Epidermal melanocyte (primary cell): ENCODE measurements at regions not wholly inside any gene's neighbourhood (a gene's known extent, or its start where the extent isn't known, plus 50 kb on each side); places are given as distances from the start of the nearest gene placed in this dataset.

Source experiments
- DNase-seq: peaks from one replicate; pipeline ENCODE4 v3.0.0; 2011; ENCODE audit warnings: low spot score; ENCODE audit not compliant: insufficient read length

- no peak for DNase-seq
Observed at GRCh38 chr1:175829845-175830244, 86.5 kb upstream of the TNR start.

- no peak for DNase-seq
Observed at GRCh38 chr1:175826705-175827104, 83.3 kb upstream of the TNR start.

GRCh38 chr1:175824079-175824478, 80.7 kb upstream of the TNR start:
- no peak for DNase-seq

GRCh38 chr1:175823406-175823805, 80.0 kb upstream of the TNR start:
- no peak for DNase-seq

- DNase-seq = no peak
Observed at GRCh38 chr1:175822580-175822979, 79.2 kb upstream of the TNR start.

GRCh38 chr1:175820456-175821025, 77.1 kb upstream of the TNR start:
- DNase-seq = no peak

- DNase-seq = no peak
Observed at GRCh38 chr1:175818929-175819328, 75.5 kb upstream of the TNR start.

- DNase-seq = no peak
Observed at GRCh38 chr1:175817445-175817844, 74.0 kb upstream of the TNR start.

GRCh38 chr1:175814885-175815284, 71.5 kb upstream of the TNR start:
- no peak for DNase-seq

- DNase-seq = no peak
Observed at GRCh38 chr1:175812936-175813335, 69.5 kb upstream of the TNR start.

GRCh38 chr1:175810305-175810704, 66.9 kb upstream of the TNR start:
- DNase-seq = no peak

- DNase-seq = no peak
Observed at GRCh38 chr1:175808999-175809398, 65.6 kb upstream of the TNR start.

- no peak for DNase-seq
Observed at GRCh38 chr1:175808573-175808972, 65.2 kb upstream of the TNR start.

- no peak for DNase-seq
Observed at GRCh38 chr1:175804561-175804960, 61.2 kb upstream of the TNR start.

GRCh38 chr1:175803413-175803812, 60.0 kb upstream of the TNR start:
- no peak for DNase-seq

GRCh38 chr1:175802407-175803123, 59.2 kb upstream of the TNR start:
- no peak for DNase-seq

GRCh38 chr1:175801979-175802378, 58.6 kb upstream of the TNR start:
- DNase-seq = no peak

- no peak for DNase-seq
Observed at GRCh38 chr1:175797576-175797975, 54.2 kb upstream of the TNR start.

- DNase-seq = no peak
Observed at GRCh38 chr1:175794586-175794985, 51.2 kb upstream of the TNR start.

GRCh38 chr1:175793617-175794016, 50.2 kb upstream of the TNR start:
- no peak for DNase-seq
